H1 (cell line): ENCODE measurements at regions not wholly inside any gene's neighbourhood (a gene's known extent, or its start where the extent isn't known, plus 50 kb on each side); places are given as distances from the start of the nearest gene placed in this dataset.

Source experiments
- ATF2 ChIP-seq: IDR thresholded peaks from 2 replicates; pipeline ENCODE4 v1.6.1; 2012; ENCODE audit warnings: low read length, inconsistent platforms
- JUND ChIP-seq: IDR thresholded peaks from 2 replicates; pipeline ENCODE4 v1.6.1; 2011; ENCODE audit warnings: mild to moderate bottlenecking, improper control_type of control experiment, low read length
- KDM5A ChIP-seq: fragments of 200-600 bp; IDR thresholded peaks from 2 replicates; pipeline ENCODE4 v1.7.1; 2012; ENCODE audit warnings: mild to moderate bottlenecking, low read length, inconsistent platforms, mixed read lengths
- NANOG ChIP-seq: IDR thresholded peaks from 2 replicates; pipeline ENCODE4 v1.6.1; 2011; ENCODE audit warnings: low read length, low read depth, mild to moderate bottlenecking, inconsistent platforms; ENCODE audit not compliant: insufficient read depth, poor library complexity, severe bottlenecking

DNA sequence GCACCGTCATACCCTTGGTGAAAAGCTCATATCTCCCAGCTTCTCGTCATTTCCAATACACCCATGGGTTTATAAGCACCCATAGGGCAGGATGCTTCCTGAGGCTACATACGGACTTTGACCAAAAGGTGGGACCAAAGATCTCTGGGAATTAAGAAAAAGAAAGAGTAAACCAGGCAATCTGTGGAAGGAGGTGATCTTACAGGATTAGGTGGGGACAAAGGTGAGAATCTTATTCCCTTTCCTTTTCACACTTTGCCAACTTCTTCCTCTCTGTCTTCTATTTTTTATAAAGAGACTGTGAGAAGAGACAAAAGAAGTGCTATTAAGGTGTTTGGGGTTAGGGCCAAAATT, 172.0 kb downstream of the DLEU7 start (continued):
- TF ChIP-seq ATF2 (no peak), JUND (no peak), KDM5A (no peak), NANOG (no peak)
